ENCODE measurements at regions not wholly inside any gene's neighbourhood (a gene's known extent, or its start where the extent isn't known, plus 50 kb on each side); places are given as distances from the start of the nearest gene placed in this dataset.

DNA sequence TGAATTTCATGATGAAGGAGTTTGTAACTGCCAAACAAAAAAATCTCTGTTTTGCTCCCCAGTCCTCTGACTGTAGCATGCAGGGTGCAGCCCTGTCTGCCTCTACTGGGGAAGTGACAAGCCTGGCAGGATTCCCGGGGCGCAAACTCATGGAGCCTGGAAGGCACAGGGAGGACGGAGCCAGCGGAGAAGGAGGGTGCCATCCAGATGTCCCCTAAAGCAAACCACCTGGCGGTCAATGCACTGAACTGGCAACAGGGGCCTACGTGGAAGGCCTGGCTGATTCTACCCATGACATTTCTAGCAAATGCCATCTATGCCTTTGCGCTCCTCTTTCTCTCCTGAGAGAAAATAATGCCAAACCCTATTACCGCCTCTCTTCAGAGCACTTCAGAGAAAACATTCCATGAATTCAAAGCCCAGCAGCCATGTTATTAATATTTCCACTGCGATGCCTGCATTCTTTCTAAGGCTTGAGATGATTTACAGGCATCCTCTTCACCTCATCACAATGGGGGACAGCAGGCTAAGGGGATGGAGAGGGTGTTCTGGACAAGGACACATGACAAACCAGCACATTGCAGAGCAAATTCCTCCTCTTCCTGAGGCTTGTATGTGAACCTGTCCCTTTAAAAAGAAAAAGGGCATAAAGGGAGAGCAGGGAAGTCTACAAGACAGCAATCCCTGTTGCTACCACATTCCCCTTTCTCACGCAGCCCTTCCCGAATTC is 329.3 kb upstream of the NOCT start:
- DNase-seq = peak; percentile 26 to 30

DNA sequence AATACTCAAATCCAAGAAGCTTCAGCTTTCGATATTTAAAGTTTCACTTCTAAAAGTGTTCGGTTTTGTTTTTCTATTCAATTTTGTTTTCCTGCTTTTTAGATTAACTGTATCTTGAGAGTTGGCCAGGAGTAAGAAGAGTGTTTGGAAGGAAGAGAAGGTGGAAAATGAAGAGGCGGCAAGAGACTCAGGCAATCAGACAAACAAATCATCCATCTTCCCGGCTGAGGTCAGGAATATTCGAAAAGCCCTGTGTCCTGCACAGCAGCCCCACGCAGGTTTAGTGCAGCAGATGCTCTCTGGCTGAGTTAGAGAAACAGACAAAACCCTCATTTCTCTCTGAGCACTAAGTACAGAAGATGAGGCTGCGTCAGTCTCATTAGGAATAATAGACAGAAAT is 330.3 kb upstream of the NOCT start:
- DNase-seq = peak; percentile 73 to 76

DNA sequence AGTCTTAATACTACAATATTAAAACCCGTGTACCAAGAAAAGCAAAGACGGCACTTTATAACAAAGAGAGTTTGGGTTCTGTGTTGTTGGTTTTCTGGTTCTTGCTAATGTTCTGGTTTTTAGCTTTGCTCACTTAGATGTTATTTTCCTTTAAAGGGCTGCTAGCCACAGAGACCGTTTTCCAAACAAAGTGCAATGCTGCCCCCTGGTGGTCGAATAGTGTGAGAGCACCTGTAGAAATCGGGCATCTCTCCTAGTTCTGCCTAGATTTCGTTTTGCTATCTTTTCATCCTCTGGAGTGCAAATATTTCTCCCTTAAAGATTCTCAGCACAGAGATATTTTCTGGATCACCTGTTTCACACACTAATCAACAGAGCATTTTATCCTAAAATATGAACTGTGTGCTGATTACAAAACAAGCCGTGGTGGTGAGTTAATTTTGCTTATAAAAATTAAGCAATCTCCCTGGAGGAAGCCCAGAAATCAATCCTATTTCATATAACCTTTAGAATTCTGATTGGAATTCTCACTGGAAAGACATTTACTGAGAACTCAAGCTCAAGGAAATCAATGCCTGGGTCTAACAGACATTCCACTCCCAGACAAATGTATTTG is 334.5 kb upstream of the NOCT start:
- DNase-seq = peak; percentile 68 to 80

DNA sequence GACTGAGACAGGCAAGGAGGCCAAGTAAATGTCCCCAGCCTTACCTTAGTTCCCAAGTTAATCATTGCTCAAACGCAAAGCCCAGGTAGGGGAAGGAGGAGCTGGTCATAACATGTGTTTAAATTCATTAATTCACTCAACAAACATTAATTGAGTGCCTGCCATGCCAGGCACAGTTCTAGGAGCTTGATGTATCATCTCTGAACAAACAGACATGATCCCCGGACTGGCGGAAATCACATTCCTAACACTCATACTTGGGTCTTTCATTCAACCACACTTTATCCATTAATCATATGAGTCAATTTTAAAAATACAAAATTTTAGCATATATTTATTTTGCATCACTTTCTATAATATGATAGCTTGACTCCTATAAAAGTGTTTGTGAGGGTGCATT is 335.3 kb upstream of the NOCT start:
- no peak for DNase-seq

DNA sequence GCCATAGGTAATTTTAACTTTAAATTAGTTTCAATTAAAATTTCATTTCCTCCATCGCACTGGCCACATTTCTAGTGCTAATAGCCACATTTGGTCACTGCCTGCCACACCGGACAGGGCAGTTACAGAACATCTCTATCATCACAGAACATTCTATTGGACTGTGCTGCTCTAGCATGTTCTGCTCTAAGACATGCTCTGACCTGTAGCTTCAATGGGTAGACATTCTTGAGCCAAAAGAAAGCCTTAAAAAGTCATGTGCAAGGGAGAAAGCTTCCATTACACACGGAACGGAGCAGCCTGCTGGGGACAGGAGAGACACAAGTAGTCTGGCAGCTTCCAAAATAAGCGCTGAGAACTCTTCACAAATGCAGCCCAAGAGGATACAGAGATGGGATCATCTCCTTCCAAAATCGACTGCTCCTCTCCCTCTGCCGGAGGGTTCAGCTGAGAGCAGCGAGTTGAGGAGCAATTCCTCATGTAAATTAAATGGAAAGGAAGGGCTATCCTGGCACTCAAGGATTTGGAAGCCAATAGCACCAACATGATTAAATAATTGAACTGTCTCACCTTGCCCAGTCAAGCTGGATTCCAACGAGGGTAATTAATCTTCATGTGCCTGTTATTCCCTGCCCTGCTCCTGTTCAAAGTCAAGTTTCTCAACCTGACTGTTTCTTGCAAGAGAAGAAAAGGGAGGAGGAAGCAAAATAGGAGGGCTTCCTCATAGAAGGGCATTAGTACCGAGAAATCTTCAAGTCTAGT is 336.4 kb upstream of the NOCT start:
- no peak for DNase-seq

DNA sequence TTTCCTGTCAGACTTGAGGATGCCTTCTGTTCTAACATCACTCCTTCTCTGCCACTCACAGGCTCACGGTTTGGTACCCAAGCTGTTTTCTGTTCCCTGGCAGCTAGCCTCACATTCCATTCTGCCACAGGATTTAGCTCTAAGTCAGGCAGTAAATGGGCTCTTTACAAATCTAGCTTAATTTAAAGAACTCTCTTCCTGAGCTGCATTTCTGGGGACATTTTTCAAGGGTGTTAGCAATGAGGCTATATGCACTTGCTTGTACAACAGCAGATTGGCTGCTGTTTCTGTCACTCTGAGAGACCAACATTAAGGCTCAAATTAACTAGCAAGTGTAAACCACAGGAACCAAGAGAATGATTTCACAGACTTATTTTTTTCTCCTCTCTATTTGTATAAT is 337.8 kb upstream of the NOCT start:
- DNase-seq = no peak

DNA sequence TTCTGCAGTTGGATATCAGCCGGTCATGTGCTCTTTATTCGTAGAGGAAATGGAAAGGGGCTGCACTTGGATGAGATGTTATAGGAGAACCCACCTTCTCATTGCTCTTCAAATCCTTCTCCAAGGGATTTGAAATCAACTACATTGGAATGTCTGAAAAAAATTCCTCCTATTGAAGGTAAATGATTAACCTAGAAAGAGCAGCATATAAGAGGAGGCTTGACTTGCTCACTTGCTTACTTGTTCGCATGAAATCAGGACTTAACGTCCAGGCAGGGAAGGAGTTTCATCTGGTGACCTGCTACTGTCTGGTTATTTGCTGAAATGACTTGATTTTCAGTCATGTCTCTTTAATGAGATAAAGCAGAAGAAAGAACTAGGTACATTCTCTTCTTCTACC is 338.4 kb upstream of the NOCT start:
- DNase-seq = no peak

DNA sequence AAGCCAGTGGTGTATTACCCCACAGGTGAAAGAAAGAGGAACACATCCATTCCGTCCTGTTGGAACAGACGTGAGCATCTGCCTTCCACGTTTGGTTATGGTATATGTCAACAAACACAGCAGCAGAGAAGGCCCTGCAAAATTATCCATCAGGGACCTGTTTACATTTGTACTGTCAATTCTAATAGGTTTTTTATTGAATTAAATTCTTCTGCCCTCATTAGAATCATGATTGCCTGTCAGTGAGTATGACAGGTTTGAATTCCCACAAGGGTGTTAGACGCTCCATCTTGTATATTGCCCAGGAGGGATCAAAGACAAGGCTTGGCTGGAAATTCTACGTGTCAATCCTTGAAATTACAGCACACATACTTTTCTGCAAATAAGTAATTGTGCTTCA is 339.9 kb upstream of the NOCT start:
- DNase-seq = no peak

GRCh38 chr4:138674209-138674608 is 341.4 kb upstream of the NOCT start:
- no peak for DNase-seq

GRCh38 chr4:138673053-138673452 is 342.5 kb upstream of the NOCT start:
- no peak for DNase-seq

- no peak for DNase-seq
These were observed 343.1 kb upstream of the NOCT start for GRCh38 chr4:138672393-138672976.

DNA sequence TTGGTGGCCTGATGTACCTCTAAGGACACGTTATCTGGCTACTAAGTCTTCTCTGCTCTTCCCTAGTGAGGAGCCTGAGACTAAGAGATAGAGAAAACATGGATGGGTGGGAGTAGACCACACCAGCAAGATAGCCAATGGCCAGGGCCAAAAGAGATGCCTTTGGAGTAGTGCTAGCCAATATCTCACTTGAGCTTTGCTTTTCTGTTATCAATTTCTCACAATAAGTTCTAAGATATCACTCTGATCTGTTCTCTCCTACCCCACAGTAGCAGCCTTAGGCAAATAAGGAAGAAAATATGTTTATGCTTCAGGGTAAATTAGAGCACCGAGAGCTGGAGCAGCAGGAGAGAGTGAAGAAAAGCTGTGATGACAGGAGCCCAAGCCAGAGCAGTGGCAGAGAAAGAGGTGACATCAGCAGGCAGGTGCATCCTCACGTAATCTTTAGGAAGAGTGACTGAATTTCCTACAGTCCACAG is 343.9 kb upstream of the NOCT start:
- no peak for DNase-seq

GRCh38 chr4:138671106-138671505 is 344.5 kb upstream of the NOCT start:
- DNase-seq = no peak

DNA sequence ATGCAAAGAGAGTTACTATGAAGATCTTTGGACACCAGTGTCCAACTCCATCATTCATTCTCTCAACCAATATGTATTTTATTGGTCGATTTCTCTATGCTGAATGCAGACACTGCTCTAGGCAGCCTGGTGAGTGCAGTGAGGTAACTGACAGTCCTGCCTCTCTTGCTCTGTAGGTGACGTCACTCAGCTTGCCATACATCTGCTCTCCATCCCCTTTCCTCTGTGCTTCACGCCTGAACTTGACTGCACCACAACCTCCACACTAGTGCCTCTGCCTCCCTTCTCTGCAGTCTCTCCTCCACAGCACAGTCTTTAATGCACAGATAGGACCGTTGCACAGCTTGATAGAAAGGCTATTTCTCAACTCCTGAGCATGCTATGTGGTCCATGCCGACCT is 344.9 kb upstream of the NOCT start:
- no peak for DNase-seq

- no peak for DNase-seq
These were observed 345.9 kb upstream of the NOCT start for GRCh38 chr4:138669479-138670315.

DNA sequence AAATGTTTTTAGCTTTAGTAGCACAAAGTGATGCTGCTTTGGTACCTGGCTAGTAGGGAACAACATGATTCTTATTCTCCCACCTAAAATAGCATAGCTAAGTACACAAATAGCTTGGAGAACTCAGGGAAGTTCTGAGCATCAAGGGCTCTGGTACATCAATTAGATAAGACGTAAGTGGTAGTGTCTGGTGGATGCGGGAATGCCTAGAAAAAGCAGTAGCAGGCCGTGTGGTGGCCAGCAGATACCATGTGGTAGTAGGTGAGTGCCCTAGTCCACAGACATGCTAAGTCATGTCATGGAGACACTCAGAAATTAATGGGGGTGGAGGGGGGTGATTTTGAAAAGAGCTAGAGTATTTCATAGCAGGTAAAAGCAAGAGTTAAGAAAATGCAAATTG is 347.3 kb upstream of the NOCT start:
- no peak for DNase-seq

- DNase-seq = no peak
These were observed 349.2 kb upstream of the NOCT start for GRCh38 chr4:138666366-138666765.

DNA sequence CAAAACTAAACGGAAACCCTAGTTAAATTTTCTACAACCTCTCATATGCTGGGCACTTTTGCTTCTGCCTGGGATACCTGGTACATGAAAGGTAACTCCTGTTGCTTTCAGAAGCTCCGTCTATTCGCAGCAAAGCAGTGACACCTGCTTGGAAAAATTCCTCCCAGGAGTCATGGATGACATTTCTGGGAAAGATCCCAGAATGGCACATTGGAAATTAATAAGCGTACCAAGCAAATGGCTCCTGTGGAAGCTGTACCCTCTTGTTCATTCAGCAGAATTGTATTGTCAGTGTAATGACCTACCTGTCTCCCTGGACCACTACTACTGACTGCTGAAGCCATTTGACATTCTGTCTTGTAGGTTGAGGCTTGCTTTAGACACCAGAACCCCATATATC is 349.7 kb upstream of the NOCT start:
- no peak for DNase-seq

GRCh38 chr4:138663883-138664282 is 351.7 kb upstream of the NOCT start:
- no peak for DNase-seq

DNA sequence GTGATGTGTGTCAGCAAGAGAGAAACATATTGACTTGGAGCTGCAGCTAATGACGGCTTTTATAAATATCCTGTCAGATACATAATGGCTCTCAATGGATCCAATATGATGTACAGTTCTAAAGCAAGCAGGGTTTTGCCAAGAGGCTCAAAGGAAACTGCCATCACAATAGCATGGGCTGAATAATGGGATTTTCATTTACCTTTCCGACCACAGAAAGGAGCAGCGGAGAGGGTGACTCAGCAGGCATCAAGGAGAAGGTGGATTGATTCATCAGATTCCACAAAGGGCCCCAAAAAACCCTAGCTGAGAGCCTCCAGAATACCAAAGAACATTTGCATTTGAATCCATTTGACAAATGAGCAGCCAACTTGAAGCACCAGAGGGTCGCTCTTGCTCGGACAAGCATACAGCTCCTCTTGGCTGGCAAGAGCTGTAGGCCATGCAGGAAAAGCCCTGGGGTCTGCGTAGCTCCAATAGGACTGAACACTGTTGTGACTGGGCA is 355.7 kb upstream of the NOCT start:
- DNase-seq = peak in 1 of 2 experiments; percentile 42

- no peak for DNase-seq
These were observed 356.4 kb upstream of the NOCT start for GRCh38 chr4:138659037-138659811.

- no peak for DNase-seq
These were observed 357.1 kb upstream of the NOCT start for GRCh38 chr4:138658518-138658917.
